GM20000 (cell line): ENCODE measurements at regions not wholly inside any gene's neighbourhood (a gene's known extent, or its start where the extent isn't known, plus 50 kb on each side); places are given as distances from the start of the nearest gene placed in this dataset.

ENCODE experiments used
- DNase-seq: peaks from one replicate; pipeline ENCODE4 v3.0.0; 2012; ENCODE audit warnings: low spot score
- CTCF ChIP-seq: IDR thresholded peaks from 2 replicates; pipeline ENCODE4 v1.5.1; 2012; ENCODE audit warnings: mild to moderate bottlenecking, control low read depth; ENCODE audit errors: extremely low read depth, missing control alignments

GRCh38 chr15:95108673-95109072 is 877.3 kb downstream of the MCTP2 start:
- no peak for DNase-seq
- no peak for TF ChIP-seq CTCF

- no peak for DNase-seq
- no peak for TF ChIP-seq CTCF
Measured at GRCh38 chr15:95111969-95112368, 880.6 kb downstream of the MCTP2 start.

GRCh38 chr15:95113041-95113440 is 881.7 kb downstream of the MCTP2 start:
- TF ChIP-seq CTCF: no peak
- no peak for DNase-seq

- DNase-seq: no peak
- no peak for TF ChIP-seq CTCF
Measured at GRCh38 chr15:95119041-95119610, 887.8 kb downstream of the MCTP2 start.

- DNase-seq: no peak
- no peak for TF ChIP-seq CTCF
Measured at GRCh38 chr15:95120595-95120994, 889.2 kb downstream of the MCTP2 start.

GRCh38 chr15:95121191-95121590 is 889.8 kb downstream of the MCTP2 start:
- no peak for TF ChIP-seq CTCF
- no peak for DNase-seq

- no peak for TF ChIP-seq CTCF
- DNase-seq: no peak
Measured at GRCh38 chr15:95125803-95126202, 894.4 kb downstream of the MCTP2 start.
